Stomach (tissue), 8 donors: ENCODE measurements at regions not wholly inside any gene's neighbourhood (a gene's known extent, or its start where the extent isn't known, plus 50 kb on each side); places are given as distances from the start of the nearest gene placed in this dataset.
A peak's percentile ranks its signal among the peaks of the same experiment; 100 is the strongest.

Experiments
- DNase-seq, 2 donors: peaks; one replicate each; pipeline versions ENCODE4 v3.0.0 to v3.0.0-alpha.2; 2013 to 2019
- H3K27ac ChIP-seq, 5 donors: fragments of 200-600 bp in 4 of 5; sonication (generic) in 4 of 5; one replicate each; pipeline ENCODE4 v1.5.1; 2013 to 2019; ENCODE audit warnings: mild to moderate bottlenecking in 1 of 5, moderate library complexity in 1 of 5
- H3K27me3 ChIP-seq, 3 donors: fragments of 200-600 bp; sonication (generic); one replicate each; pipeline ENCODE4 v1.5.1; 2017 to 2019; ENCODE audit warnings: mixed run types in 1 of 3
- H3K36me3 ChIP-seq, 4 donors: fragments of 200-600 bp; sonication (generic); 1 replicate in 3 of 4; 2 replicates in 1 of 4; pipeline ENCODE4 v1.5.1; 2016 to 2019
- H3K4me1 ChIP-seq, 4 donors: fragments of 200-600 bp; sonication (generic); one replicate each; pipeline ENCODE4 v1.5.1; 2016 to 2019
- H3K4me3 ChIP-seq, 4 donors: fragments of 200-600 bp; sonication (generic) in 3 of 4; one replicate each; pipeline ENCODE4 v1.5.1; 2016 to 2019; ENCODE audit warnings: mild to moderate bottlenecking in 1 of 4
- H3K9me3 ChIP-seq, 4 donors: fragments of 200-600 bp; sonication (generic); one replicate each; pipeline ENCODE4 v1.5.1; 2016 to 2019
- CTCF ChIP-seq, 7 experiments: fragments of 450-650 bp in 4 of 7; fragments of 200-600 bp in 3 of 7; sonication (generic) in 3 of 7; IDR thresholded peaks; one replicate each; pipeline ENCODE4 v1.5.1; 2016 to 2019; ENCODE audit warnings: antibody characterized with exemption in 7 of 7, control low read depth in 2 of 7, mild to moderate bottlenecking in 1 of 7
- EP300 ChIP-seq: sonication (generic); formaldehyde crosslinking; IDR thresholded peaks from one replicate; pipeline ENCODE4 v1.6.1; 2017; ENCODE audit warnings: antibody characterized with exemption
- POLR2A ChIP-seq, 4 donors: fragments of 450-650 bp; IDR thresholded peaks; one replicate each; pipeline ENCODE4 v1.6.1; 2016; ENCODE audit warnings: antibody characterized with exemption in 4 of 4, control low read depth in 2 of 4, mild to moderate bottlenecking in 1 of 4, moderate library complexity in 1 of 4
- POLR2AphosphoS5 ChIP-seq, 3 donors: sonication (generic); formaldehyde crosslinking; IDR thresholded peaks; one replicate each; pipeline ENCODE4 v1.6.1; 2016; ENCODE audit warnings: antibody characterized with exemption in 3 of 3
- WGBS, 5 donors: extraction: QIAGEN DNeasy Blood & Tissue Kit in 3 of 5; methylation state at CpG; one replicate each; pipeline versions ENCODE4 v1.1.5 to v1.1.7; 2013 to 2018; 5-methylcytosine and 5-hydroxymethylcytosine counted together
- intact Hi-C: fragments of 100-400 bp; cut with DNase I; formaldehyde crosslinking; loops from one replicate; pipeline ENCODE4 v1.15.1; 2023; ENCODE audit warnings: low total_unique reads
- donor health status: healthy with polysubstance abuse.
- donor health status: Bipolar disorder and iron deficiency.
- donor health status: healthy.

- intact Hi-C loops, result loop anchor here (10.0 kb wide), 1 partner anchor 369 kb away; no protein-coding TSS in a partner anchor
Observed at GRCh38 chr12:111303531-111303930, 65.4 kb downstream of the PHETA1 start.

GRCh38 chr12:111298582-111299436 lies 70.1 kb downstream of the PHETA1 start:
- peak; percentile 34 to 80 for DNase-seq
- intact Hi-C loops, result loop anchor here (10.0 kb wide), 1 partner anchor 274 kb away; no protein-coding TSS in a partner anchor
- Histone ChIP-seq H3K36me3 (no peaks in the 10 kb centered on the region), H3K27me3 (peaks cover 0 to 19% (median 0%) of the 10 kb centered on the region in 3 donors), H3K27ac (no peak overlapping the region), H3K4me3 (no peak overlapping the region), H3K4me1 (no peaks in the 10 kb centered on the region), H3K9me3 (peaks cover 2 to 7% (median 4%) of the 10 kb centered on the region in 4 donors)
- TF ChIP-seq CTCF (IDR thresholded peaks at IDR 0.05) (peak in 5 of 7 experiments; percentile 42 to 68 (median 55)), POLR2AphosphoS5 (IDR thresholded peaks at IDR 0.05) (no peak)
- 8 to 54% (median 50%) methylated on average over 7 to 14 of the region's 14 CpGs for WGBS, 5 donors

More at GRCh38 chr12:111303531-111303930, 65.4 kb downstream of the PHETA1 start:
- peaks cover 0 to 9% (median 0%) of the 10 kb centered on the region in 3 donors for H3K27me3 ChIP-seq
- WGBS, 5 donors, result 72 to 82% (median 79%) methylated on average over 2 to 3 of the region's 3 CpGs
- DNase-seq, result no peak
- no peak for TF ChIP-seq POLR2A (IDR thresholded peaks at IDR 0.05)
- TF ChIP-seq CTCF (IDR thresholded peaks at IDR 0.05), result no peak
- TF ChIP-seq POLR2AphosphoS5 (IDR thresholded peaks at IDR 0.05), result no peak
- TF ChIP-seq EP300, result no peak
- H3K9me3 ChIP-seq, result peaks cover 15 to 40% (median 33%) of the 10 kb centered on the region in 4 donors
- H3K36me3 ChIP-seq, result no peaks in the 10 kb centered on the region
- no peak overlapping the region for H3K4me3 ChIP-seq
- no peaks in the 10 kb centered on the region for H3K4me1 ChIP-seq
- H3K27ac ChIP-seq, result no peak overlapping the region

- WGBS, 5 donors, result 67 to 79% (median 74%) methylated on average over 12 of the region's 12 CpGs
- no peak for DNase-seq
- no peak overlapping the region for H3K4me3 ChIP-seq
- no peaks in the 10 kb centered on the region for H3K36me3 ChIP-seq
- intact Hi-C loops, result loop anchor here (10.0 kb wide), 1 partner anchor 273 kb away; no protein-coding TSS in a partner anchor
- H3K4me1 ChIP-seq, result no peaks in the 10 kb centered on the region
- no peaks in the 10 kb centered on the region for H3K9me3 ChIP-seq
- H3K27ac ChIP-seq, result no peak overlapping the region
- TF ChIP-seq POLR2A (IDR thresholded peaks at IDR 0.05) (no peak), CTCF (IDR thresholded peaks at IDR 0.05) (no peak), POLR2AphosphoS5 (IDR thresholded peaks at IDR 0.05) (no peak), EP300 (no peak)
- H3K27me3 ChIP-seq, result peaks cover 0 to 19% (median 0%) of the 10 kb centered on the region in 3 donors
Observed at GRCh38 chr12:111297703-111298426, 71.0 kb downstream of the PHETA1 start.

- H3K4me3 ChIP-seq, result no peak overlapping the region
- H3K4me1 ChIP-seq, result no peaks in the 10 kb centered on the region
- H3K27me3 ChIP-seq, result peaks cover 0 to 19% (median 0%) of the 10 kb centered on the region in 3 donors
- no peak overlapping the region for H3K27ac ChIP-seq
- peaks cover 0 to 5% (median 0%) of the 10 kb centered on the region in 4 donors for H3K9me3 ChIP-seq
- 72 to 90% (median 83%) methylated on average over 7 of the region's 7 CpGs for WGBS, 5 donors
- TF ChIP-seq EP300 (no peak), POLR2AphosphoS5 (IDR thresholded peaks at IDR 0.05) (no peak), POLR2A (IDR thresholded peaks at IDR 0.05) (no peak), CTCF (IDR thresholded peaks at IDR 0.05) (no peak)
- DNase-seq, result no peak
- no peaks in the 10 kb centered on the region for H3K36me3 ChIP-seq
- intact Hi-C loops, result loop anchor here (10.0 kb wide), 1 partner anchor 272 kb away; no protein-coding TSS in a partner anchor
Observed at GRCh38 chr12:111296906-111297463, 71.9 kb downstream of the PHETA1 start.
